A549 (cell line): ENCODE measurements at regions not wholly inside any gene's neighbourhood (a gene's known extent, or its start where the extent isn't known, plus 50 kb on each side); places are given as distances from the start of the nearest gene placed in this dataset.

Experiments
- BHLHE40 ChIP-seq: IDR thresholded peaks from 2 replicates; pipeline ENCODE4 v1.6.1; 2012; ENCODE audit warnings: low read depth, low read length, inconsistent platforms
- MYC ChIP-seq: IDR thresholded peaks from 2 replicates; pipeline ENCODE4 v1.6.1; 2012; ENCODE audit warnings: mild to moderate bottlenecking, inconsistent platforms, low read length, improper control_type of control experiment, borderline replicate concordance
- ZC3H11A ChIP-seq: fragments of 450-650 bp; IDR thresholded peaks from 2 replicates; pipeline ENCODE4 v1.6.1; 2014; ENCODE audit warnings: antibody characterized with exemption, mild to moderate bottlenecking

GRCh38 chr1:221478050-221478949, 263.6 kb downstream of the DUSP10 start:
- TF ChIP-seq ZC3H11A, result no peak
- TF ChIP-seq MYC, result no peak
- no peak for TF ChIP-seq BHLHE40
